GM19328 (cell line): ENCODE measurements at regions not wholly inside any gene's neighbourhood (a gene's known extent, or its start where the extent isn't known, plus 50 kb on each side); places are given as distances from the start of the nearest gene placed in this dataset.

Experiments used
- ATAC-seq: cut with Tn5 transposase; IDR thresholded peaks from one replicate; pipeline ENCODE4 v1.9.1; 2021; ENCODE audit warnings: mild to moderate bottlenecking, moderate library complexity; ENCODE audit not compliant: unreplicated experiment

DNA sequence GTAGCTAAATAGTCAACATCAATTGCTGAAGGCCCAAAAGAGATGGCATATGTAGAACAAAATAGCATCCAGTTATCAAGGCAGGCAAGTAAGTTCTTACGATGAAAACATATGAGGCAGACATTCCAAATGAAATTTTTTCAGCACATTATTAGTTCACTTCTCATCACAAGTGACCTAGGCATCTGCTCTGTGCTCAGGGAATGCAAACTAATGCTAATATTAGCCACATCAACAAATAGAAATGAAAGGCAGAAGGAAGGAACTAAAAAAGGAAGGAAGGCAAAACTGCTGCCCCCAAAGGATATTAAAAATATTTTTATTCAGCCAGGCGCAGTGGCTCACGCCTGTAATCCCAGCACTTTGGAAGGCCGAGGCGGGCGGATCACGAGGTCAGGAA lies 51.2 kb upstream of the ROCK1 start:
- no peak for ATAC-seq

DNA sequence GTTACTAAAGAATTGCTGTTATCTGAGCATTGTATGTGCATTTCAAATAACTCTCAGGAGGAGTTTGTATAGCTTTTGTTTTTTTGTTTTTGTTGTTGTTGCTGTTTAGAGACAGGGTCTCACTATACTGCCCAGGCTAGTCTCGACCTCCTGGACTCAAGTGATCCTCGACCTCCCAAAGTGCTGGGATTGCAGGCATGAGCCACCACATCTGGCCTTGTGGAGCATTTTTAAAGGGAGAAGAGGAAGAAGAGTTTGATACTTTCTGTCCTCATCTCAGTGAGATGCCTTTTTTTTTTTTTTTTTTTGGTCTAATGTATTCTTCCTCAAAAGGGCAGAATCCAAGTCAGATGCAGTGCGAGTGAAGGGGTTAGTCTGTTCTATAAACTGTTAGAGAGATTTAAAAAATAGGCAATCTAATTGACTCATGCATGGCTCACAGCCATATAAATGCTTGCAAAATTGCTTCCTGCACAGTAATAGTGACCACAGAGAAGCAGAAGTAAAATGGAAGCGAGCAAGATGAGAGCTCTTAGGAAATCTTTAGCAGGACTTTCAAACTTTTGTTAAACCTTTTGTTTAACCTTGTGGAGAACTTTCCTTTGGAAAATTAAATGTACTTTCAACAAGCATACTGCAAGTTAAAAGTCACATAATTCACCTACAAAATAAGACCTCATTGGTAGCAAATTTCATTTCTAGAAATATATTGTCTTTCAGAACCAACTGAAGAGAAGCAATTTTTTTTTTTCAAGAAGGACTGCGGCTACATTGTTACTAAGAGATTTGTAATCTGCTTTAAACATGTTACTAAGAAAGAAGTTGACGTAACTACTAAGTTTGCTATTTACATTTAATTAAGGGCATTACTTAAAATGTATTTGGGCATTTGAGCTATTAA lies 52.3 kb upstream of the ROCK1 start:
- no peak for ATAC-seq

DNA sequence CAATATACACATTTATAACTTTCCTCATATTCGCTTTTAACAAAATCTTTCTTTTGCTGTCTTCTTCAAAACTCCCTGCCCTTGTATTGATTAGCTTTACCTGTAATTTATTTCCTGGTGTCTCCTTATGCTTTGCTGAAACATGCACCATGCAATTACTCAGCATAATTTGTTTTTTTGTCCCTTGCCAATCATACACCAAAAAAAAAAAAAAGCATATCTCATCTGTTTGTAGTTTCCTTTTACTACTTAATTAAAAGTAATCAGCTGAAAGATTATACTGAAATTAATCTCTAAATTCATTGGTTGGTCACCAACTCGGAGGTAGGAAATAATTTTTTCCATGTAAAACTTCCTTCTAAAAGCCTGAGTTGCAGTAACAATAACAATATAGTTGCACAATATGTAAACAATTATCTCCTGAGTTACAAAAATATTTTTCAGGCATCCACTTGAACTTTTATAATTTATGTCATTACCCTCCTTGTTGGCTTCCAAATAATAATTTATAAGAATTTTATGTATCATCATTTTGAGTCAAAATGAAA lies 53.0 kb upstream of the ROCK1 start:
- ATAC-seq, result no peak

DNA sequence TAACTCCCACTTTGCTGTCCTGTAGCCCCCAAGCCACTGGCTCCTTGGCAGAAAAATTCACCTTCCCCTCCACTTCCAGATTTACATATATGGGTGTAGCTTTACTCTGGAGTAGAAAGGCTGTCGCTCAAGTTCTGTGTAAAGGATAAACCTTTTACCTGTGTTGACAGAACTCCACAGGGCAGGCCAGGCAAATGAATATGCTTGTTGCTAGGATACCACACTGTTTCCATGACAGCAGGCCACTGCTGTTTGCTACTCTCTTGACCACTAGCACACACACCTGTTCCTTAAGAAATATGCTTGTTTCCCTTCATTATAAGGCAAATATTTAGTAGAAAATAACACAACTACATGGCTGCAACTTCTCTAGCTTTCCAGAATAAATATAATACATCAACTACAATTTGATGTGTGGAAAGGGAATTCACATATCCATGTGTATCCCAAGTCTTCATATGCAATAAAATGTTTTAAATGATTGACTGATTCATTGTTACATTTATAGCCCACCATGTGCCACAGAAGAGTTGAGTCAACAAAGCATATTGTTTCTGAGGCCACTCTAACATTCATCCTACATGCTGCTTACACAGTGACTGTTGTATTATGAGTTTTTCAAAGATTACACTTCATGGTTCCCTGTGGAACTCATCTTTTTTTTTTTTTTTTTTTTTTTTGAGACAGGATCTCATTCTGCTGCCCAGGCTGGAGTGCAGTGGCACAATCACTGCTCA lies 56.2 kb upstream of the ROCK1 start:
- no peak for ATAC-seq

DNA sequence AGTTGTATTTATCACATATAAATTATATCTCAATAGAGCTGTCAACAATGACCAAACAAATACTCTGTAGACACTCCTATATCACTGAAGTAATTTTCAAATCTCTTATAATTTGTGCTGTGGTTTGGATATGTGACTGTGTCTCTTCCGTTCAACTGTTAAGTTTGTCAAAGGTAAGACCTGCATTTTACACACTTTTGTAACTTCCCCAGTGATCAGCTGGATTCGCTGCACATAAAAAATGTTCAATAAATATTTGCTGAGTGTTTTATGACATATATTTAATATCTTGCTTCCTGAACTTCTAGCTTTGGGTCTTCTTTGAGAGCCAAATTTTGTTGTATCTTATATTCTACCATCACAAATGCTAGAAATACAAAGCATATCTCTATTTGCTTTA lies 57.3 kb upstream of the ROCK1 start:
- ATAC-seq, result no peak

DNA sequence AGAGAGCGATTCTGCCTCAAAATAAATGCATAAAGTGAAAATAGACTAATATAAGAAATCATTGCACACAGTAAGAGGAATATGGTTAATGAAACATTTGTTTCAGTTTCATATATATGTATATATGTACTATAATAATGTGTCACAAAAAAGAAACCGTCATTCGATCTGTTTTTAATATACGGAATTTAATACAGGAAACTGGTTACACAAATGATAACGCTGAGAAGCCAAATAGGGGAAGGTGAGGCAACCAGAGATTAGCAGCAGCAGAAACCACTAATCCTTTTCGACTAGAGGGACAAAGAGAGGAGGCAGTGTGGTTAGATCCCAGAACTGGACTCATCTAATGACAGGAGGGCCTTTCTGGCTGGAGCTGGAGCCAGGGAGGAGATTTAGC lies 64.2 kb upstream of the GREB1L start:
- ATAC-seq, result no peak

DNA sequence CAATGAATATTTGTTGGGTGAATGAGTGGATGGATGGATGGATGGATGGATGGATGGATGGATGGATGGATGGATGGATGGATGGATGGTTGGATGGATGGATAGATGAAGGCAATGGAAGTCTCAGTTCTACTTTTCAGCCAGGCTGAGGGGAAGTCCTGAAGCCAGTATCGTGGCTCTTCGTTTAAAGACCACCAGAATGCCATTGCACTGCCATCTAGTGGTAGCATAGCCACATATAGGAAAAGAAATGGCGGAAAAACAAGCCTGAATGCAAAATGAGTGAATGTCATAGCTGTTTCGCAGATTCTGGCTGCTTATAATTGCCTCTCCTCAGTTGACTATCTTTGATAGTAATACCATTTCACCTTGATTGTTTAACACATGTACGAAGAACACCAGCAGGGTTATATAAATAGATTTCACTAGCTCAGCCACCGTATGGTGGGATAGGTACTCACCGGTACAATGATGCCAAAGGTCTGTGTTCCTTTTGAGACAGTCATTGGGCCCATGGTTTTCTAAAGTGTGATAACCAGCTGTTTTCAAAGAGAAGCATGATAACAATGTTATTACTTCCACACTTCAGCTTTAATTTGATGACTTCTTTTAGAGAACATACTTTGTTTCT lies 62.3 kb upstream of the GREB1L start:
- peak; percentile 52 for ATAC-seq

DNA sequence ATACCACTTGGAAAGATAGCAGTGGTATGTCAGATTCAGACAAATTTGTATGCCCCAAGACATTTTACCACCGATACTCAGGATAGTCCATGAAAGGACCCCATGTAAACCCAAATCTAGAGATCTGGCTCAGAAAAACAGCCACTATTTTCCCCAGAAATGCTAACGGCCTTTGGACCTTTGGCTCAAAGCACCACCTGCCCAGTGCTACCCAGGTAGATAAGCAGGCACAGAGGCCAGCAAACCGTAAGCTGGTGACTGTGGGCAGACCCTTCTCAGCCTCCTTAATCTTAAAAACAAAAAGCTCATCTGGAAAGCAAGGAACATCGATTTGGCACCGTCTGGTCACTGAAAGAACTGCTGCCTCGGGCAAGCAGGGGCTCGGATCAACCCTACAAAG lies 61.4 kb upstream of the GREB1L start:
- ATAC-seq, result no peak

DNA sequence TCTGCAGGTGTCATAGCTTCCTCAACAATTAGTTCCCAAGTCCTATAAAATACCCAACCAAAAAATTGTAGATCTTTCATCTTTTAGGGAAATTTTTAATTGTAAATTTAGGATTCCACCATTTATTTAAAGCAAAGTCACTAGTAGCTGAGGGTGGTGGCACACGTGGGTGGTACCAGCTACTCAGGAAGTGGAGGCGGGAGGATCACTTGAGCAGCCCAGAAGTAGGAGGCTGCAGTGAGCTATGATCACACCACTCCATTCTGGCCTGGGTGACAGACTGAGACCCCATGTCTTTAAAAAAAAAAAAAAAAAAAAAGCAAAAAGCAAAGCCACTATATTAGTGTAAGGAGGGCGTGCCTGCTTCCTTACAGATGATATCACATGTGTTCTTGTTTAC lies 60.3 kb upstream of the GREB1L start:
- ATAC-seq, result no peak

DNA sequence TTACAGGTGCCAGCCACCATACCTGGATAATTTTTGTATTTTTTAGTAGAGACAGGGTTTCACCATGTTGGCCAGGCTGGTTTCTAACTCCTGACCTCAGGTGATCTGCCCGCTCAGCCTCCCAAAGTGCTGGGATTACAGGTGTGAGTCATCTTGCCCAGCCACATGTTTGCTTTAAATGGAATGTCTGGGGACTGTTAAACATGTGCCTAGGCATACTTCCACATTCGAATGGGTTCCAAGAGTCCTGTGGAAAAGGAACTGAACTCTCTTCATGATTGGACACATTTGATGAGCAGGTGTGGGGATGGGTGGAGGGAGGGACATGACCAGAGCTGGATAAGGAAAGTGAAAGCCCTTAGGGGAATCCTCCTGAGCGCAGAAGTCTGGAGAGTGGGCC lies 58.4 kb upstream of the GREB1L start:
- ATAC-seq, result no peak

DNA sequence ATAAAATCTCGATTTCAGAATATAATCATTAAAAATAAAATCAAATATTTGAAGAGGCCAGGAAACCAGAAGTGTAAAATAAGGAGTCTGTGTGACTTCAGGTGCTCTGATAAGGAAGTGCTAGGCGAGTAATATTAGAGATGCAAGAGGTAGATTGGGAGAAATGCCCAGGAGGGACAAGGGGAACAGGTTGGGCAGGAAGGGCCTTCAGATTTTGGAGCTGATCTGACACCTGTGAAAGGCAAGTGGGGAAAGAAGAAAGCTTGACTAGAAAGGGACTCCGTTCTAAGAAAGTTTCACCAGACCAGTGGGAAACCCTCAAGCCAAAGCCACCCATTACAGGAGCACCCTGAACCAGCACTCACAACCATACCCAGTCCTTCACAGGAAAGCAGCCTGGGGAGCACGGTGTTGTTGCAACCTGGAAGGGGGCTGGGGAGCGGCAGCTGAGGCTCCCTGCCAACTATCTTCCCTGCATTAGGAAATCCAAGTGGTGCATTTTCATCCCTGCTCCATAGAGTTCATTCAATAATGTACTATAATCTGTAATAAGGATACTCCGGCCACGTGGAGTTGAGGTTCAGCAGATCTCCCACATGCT lies 57.5 kb upstream of the GREB1L start:
- ATAC-seq, result no peak

DNA sequence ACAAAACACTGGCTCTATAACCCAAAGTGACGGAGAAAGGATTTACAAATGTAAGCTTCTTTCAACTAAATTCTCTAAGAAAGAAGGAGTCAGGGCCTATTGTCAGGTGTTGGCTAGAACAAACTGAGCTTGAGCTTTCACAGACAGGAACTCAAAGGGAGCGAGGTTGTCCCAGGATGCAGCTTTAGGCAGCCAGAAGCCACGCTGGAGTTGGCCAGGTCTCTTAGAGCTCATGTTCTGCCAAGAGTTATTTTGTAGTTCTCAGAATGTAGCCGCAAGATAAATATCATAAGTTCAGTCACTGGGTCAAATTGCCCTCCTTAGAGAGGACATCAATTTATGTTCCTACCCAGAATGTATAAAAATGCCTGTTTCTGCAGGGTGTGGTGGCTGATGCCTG lies 54.1 kb upstream of the GREB1L start:
- no peak for ATAC-seq

DNA sequence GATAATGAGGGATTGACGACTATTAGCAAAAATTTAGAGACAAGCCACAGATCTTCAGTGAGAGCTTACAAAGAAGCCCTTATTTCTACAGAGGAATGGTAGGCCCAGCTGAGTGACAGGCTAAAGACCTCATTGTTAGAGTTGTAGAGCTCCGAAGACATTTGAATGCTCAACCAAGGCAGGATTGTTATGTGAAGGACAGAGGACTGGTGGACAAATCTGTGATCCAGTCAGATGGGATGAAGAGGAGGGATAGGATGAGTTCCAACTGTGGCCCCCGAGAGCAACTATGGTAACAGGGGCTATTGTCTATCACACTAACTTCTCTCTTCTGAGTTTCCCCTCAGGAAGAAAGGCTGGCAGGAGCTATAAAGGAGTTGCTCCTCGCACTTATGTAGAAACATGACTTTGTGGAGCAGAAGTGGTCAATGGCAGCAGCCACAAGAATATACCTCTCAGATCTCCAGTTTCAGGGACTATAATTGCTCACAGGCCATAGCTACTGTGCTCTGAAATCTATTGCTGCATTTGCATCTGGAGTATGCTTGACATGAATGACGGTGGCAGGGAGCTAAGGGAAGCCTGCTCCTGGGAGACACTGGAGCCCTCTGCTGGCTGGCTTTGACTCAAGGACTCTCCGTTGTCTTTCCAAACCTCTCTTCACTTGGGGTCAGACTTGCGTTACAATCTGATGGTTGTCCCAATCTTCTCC lies 50.3 kb upstream of the GREB1L start:
- no peak for ATAC-seq
